ENCODE measurements at regions not wholly inside any gene's neighbourhood (a gene's known extent, or its start where the extent isn't known, plus 50 kb on each side); places are given as distances from the start of the nearest gene placed in this dataset.
A peak's percentile ranks its signal among the peaks of the same experiment; 100 is the strongest.

DNA sequence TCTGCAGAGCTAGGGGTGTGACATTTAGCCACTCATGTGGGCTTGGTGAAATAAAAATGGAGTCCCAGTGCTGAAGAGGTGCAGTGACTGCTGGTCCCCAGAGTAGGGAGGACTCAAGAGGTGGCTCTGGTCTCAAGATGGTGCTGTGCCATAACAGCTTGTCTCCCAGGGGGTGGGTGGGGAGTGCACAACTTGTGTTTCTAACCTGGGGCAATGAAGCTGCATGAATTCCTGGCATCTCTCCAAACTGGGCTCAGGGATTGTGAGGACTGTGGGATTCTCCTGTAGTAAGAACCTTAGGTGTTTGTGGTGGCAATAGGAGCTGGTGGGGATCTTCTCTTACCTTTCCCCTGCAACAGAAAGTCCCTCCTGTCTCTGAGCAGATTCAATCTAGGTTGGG, 278.9 kb upstream of the SFRP2 start:
- TF ChIP-seq, protein P1, sequence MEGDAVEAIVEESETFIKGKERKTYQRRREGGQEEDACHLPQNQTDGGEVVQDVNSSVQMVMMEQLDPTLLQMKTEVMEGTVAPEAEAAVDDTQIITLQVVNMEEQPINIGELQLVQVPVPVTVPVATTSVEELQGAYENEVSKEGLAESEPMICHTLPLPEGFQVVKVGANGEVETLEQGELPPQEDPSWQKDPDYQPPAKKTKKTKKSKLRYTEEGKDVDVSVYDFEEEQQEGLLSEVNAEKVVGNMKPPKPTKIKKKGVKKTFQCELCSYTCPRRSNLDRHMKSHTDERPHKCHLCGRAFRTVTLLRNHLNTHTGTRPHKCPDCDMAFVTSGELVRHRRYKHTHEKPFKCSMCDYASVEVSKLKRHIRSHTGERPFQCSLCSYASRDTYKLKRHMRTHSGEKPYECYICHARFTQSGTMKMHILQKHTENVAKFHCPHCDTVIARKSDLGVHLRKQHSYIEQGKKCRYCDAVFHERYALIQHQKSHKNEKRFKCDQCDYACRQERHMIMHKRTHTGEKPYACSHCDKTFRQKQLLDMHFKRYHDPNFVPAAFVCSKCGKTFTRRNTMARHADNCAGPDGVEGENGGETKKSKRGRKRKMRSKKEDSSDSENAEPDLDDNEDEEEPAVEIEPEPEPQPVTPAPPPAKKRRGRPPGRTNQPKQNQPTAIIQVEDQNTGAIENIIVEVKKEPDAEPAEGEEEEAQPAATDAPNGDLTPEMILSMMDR (IDR thresholded peaks at IDR 0.05; ENCODE audit: insufficient read depth, low read length, severe bottlenecking), result no peak
- H3K27me3 ChIP-seq (ENCODE audit: control insufficient read depth, insufficient read depth, low read length), result no peaks in the 10 kb centered on the region
- FAIRE-seq (no peak), DNase-seq (ENCODE audit: low read depth) (no peak)
- no peak overlapping the region for H3K4me3 ChIP-seq (ENCODE audit: low read depth, low read length)
- H3K36me3 ChIP-seq (ENCODE audit: control insufficient read depth, insufficient read depth, low read length), result no peaks in the 10 kb centered on the region

DNA sequence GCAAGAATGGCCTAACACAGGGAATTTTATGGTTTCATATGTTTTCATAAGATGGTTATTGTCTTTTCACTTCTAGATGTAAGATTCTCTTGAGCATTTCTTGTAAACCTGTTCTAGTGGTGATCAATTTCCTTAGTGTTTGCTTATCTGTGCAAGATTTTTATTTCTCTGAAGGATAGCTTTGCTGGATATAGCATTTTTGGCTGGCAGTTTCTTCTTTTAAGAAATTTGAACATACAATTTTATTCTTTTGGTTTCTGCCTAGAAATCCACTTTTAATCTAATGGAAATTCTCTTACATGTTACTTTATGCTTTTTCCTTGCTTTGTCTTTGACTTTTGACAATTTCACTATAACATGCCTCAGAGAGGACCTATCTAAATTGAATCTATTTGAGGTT, 276.5 kb upstream of the SFRP2 start:
- FAIRE-seq (no peak), DNase-seq (ENCODE audit: low read depth) (no peak)
- Histone ChIP-seq H3K36me3 (ENCODE audit: control insufficient read depth, insufficient read depth, low read length) (no peaks in the 10 kb centered on the region), H3K4me3 (ENCODE audit: low read depth, low read length) (no peak overlapping the region), H3K27me3 (ENCODE audit: control insufficient read depth, insufficient read depth, low read length) (no peaks in the 10 kb centered on the region)
- TF ChIP-seq, protein P1 (IDR thresholded peaks at IDR 0.05; ENCODE audit: insufficient read depth, low read length, severe bottlenecking), result no peak

- no peaks in the 10 kb centered on the region for H3K27me3 ChIP-seq (ENCODE audit: control insufficient read depth, insufficient read depth, low read length)
- FAIRE-seq (no peak), DNase-seq (ENCODE audit: low read depth) (no peak)
- H3K36me3 ChIP-seq (ENCODE audit: control insufficient read depth, insufficient read depth, low read length), result no peaks in the 10 kb centered on the region
- H3K4me3 ChIP-seq (ENCODE audit: low read depth, low read length), result no peak overlapping the region
- TF ChIP-seq, protein P1 (IDR thresholded peaks at IDR 0.05; ENCODE audit: insufficient read depth, low read length, severe bottlenecking), result no peak
Observed at GRCh38 chr4:154064244-154064643, 275.4 kb upstream of the SFRP2 start.

DNA sequence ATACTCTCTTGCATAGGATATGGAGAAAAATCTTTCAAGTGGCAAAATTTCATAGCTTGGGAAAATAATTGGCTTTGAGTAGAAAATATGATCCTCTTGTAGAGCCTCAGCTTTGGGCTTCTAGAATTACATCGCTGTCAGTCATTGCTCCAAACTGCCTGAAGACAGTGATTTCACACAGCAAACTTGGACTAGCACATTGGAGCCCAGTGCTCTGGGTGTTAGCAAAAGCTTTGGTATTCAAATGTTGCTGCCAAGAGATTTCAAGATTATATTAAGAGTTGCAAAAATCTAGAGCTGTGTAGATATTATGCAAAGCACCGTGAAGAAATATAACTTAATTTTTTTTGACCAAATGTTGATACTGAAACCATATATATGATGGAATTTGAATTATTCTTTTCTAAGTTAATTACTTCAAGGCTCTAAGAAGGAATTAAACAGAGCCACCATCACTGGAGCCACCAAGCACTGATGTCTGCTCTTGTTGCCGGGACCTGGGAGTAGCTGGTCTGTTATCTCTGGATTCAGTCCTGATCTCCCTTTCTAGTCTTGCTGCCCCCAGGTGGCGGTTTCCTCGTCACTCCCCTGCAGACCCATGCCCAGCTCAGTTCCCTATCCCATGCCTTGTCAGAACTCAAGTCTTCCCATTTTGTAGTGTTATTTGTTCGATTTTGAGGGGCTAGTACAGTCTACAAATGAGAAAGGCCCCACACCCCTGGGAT, 260.7 kb upstream of the SFRP2 start:
- TF ChIP-seq, protein P1 (IDR thresholded peaks at IDR 0.05; ENCODE audit: insufficient read depth, low read length, severe bottlenecking), result no peak
- FAIRE-seq (no peak), DNase-seq (ENCODE audit: low read depth) (peak; percentile 2)
- no peak overlapping the region for H3K4me3 ChIP-seq (ENCODE audit: low read depth, low read length)
- H3K36me3 ChIP-seq (ENCODE audit: control insufficient read depth, insufficient read depth, low read length), result no peaks in the 10 kb centered on the region
- no peaks in the 10 kb centered on the region for H3K27me3 ChIP-seq (ENCODE audit: control insufficient read depth, insufficient read depth, low read length)

GRCh38 chr4:154047733-154048132, 258.9 kb upstream of the SFRP2 start:
- TF ChIP-seq, protein P1 (IDR thresholded peaks at IDR 0.05; ENCODE audit: insufficient read depth, low read length, severe bottlenecking), result no peak
- no peak for DNase-seq (ENCODE audit: low read depth)
- Histone ChIP-seq H3K4me3 (ENCODE audit: low read depth, low read length) (no peak overlapping the region), H3K27me3 (ENCODE audit: control insufficient read depth, insufficient read depth, low read length) (no peaks in the 10 kb centered on the region), H3K36me3 (ENCODE audit: control insufficient read depth, insufficient read depth, low read length) (no peaks in the 10 kb centered on the region)
- no peak for FAIRE-seq
